ENCODE measurements at regions not wholly inside any gene's neighbourhood (a gene's known extent, or its start where the extent isn't known, plus 50 kb on each side); places are given as distances from the start of the nearest gene placed in this dataset.

DNA sequence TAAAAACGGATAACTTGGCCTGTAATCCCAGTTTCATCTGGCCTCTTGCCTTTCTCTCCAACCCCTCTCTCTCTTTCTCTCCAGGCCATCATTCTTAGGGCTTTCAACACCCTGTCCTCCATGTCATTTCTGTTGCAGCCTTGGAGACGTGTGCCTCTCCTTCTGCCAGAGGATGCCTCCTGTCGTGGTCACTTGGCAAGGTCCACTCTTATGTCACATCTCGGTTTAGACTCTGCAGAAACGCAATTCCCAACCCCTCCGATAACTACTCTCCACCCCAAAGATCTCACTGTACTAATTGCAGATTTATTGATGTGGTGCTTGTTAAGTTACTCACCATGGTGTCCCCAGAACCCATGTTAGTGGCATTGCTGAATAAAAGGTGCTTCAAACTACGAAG, 787.3 kb upstream of the RBFOX1 start:
- DNase-seq: no peak
- H3K36me3 ChIP-seq: no peaks in the 10 kb centered on the region
- no peak overlapping the region for H3K4me3 ChIP-seq
- H3K4me1 ChIP-seq: no peaks in the 10 kb centered on the region
- H3K27me3 ChIP-seq: no peaks in the 10 kb centered on the region
- TF ChIP-seq, protein P1, sequence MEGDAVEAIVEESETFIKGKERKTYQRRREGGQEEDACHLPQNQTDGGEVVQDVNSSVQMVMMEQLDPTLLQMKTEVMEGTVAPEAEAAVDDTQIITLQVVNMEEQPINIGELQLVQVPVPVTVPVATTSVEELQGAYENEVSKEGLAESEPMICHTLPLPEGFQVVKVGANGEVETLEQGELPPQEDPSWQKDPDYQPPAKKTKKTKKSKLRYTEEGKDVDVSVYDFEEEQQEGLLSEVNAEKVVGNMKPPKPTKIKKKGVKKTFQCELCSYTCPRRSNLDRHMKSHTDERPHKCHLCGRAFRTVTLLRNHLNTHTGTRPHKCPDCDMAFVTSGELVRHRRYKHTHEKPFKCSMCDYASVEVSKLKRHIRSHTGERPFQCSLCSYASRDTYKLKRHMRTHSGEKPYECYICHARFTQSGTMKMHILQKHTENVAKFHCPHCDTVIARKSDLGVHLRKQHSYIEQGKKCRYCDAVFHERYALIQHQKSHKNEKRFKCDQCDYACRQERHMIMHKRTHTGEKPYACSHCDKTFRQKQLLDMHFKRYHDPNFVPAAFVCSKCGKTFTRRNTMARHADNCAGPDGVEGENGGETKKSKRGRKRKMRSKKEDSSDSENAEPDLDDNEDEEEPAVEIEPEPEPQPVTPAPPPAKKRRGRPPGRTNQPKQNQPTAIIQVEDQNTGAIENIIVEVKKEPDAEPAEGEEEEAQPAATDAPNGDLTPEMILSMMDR (IDR thresholded peaks at IDR 0.05): no peak
- TF ChIP-seq POLR2A (IDR thresholded peaks at IDR 0.05): no peak
- H3K9me3 ChIP-seq: no peaks in the 10 kb centered on the region
- H3K27ac ChIP-seq: no peak overlapping the region

DNA sequence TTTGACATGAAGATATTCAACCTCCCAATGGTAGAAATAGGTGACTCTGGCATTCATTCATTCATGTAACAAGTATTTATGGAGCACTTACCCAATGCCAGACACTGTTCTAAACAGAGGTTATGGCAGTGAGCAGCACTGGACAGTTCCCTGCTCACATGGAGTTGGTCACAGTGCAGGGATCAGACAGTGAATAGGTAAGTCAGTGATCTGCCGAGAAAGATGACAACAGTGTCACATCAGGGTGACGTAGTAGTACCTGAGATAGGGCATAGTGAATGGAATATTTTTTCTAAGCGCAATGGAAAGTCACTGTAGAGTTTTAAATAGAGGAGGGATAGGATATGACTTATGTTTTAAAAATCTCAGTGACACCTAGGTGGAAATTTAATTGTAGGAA, 791.4 kb upstream of the RBFOX1 start:
- DNase-seq: no peak
- Histone ChIP-seq H3K4me3 (no peak overlapping the region), H3K4me1 (no peaks in the 10 kb centered on the region), H3K36me3 (no peaks in the 10 kb centered on the region), H3K27ac (no peak overlapping the region), H3K9me3 (no peaks in the 10 kb centered on the region), H3K27me3 (no peaks in the 10 kb centered on the region)
- TF ChIP-seq, protein P1 (IDR thresholded peaks at IDR 0.05): no peak
- TF ChIP-seq POLR2A (IDR thresholded peaks at IDR 0.05): no peak

GRCh38 chr16:6536411-6536810, 796.2 kb upstream of the RBFOX1 start:
- no peak overlapping the region for H3K27ac ChIP-seq
- H3K4me1 ChIP-seq: no peaks in the 10 kb centered on the region
- TF ChIP-seq POLR2A (IDR thresholded peaks at IDR 0.05): no peak
- TF ChIP-seq, protein P1 (IDR thresholded peaks at IDR 0.05): no peak
- no peak overlapping the region for H3K4me3 ChIP-seq
- H3K36me3 ChIP-seq: no peaks in the 10 kb centered on the region
- no peak for DNase-seq
- no peaks in the 10 kb centered on the region for H3K27me3 ChIP-seq
- H3K9me3 ChIP-seq: no peaks in the 10 kb centered on the region

DNA sequence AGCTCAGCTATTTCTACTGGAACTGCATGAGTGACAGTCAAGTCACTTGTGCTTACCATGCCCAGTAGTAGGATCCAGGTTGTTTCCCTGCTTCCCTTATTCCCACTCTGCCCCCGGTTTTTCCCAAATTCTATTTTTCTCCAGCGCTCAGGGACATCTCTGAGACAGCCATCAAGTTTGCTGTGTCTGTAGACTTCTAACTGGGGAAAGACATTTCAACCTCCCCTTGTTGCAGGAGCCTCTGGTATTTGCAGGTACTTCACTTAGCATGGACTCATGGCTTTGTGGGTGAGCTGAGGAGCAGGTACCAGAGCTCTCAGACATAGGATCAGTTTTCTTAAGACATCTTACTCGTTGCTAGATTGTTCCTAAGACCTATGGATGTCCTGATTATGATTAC, 801.6 kb upstream of the RBFOX1 start:
- no peaks in the 10 kb centered on the region for H3K36me3 ChIP-seq
- TF ChIP-seq, protein P1 (IDR thresholded peaks at IDR 0.05): no peak
- no peak for TF ChIP-seq POLR2A (IDR thresholded peaks at IDR 0.05)
- no peak overlapping the region for H3K27ac ChIP-seq
- no peaks in the 10 kb centered on the region for H3K9me3 ChIP-seq
- H3K27me3 ChIP-seq: no peaks in the 10 kb centered on the region
- H3K4me1 ChIP-seq: no peaks in the 10 kb centered on the region
- no peak for DNase-seq
- H3K4me3 ChIP-seq: no peak overlapping the region

DNA sequence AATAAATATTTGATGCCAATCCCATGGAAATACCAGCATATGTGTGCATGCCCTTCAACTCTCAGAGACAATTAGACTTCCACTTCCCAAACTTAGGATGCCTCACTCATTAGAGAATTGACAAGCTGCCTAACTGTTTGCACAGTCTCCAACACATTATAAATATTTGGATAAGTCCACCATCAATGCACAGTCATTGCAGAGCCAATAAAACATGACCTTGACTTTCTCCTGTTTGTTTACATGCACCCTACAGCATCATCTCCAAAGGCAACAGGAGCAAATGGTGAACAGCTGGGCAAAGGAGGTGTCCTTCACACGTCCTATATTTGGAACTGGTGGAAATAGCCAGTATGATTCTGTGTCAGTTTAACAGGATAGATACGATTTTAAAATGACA, 804.4 kb upstream of the RBFOX1 start:
- H3K4me3 ChIP-seq: no peak overlapping the region
- DNase-seq: no peak

More for the DNA sequence above, 804.4 kb upstream of the RBFOX1 start:
- no peaks in the 10 kb centered on the region for H3K9me3 ChIP-seq
- no peak overlapping the region for H3K27ac ChIP-seq
- no peaks in the 10 kb centered on the region for H3K36me3 ChIP-seq
- H3K4me1 ChIP-seq: no peaks in the 10 kb centered on the region
- TF ChIP-seq, protein P1 (IDR thresholded peaks at IDR 0.05): no peak
- TF ChIP-seq POLR2A (IDR thresholded peaks at IDR 0.05): no peak
- H3K27me3 ChIP-seq: no peaks in the 10 kb centered on the region
